Heart left ventricle (tissue), 16 donors: ENCODE measurements at regions not wholly inside any gene's neighbourhood (a gene's known extent, or its start where the extent isn't known, plus 50 kb on each side); places are given as distances from the start of the nearest gene placed in this dataset.

ENCODE experiments used
- ATAC-seq, 4 donors: fragments of 200-7000 bp; cut with Tn5 transposase; one replicate each; pipeline ENCODE4 v1.9.1; 2020 to 2022; ENCODE audit warnings: moderate library complexity in 4 of 4, mild to moderate bottlenecking in 3 of 4, moderate number of reproducible peaks in 1 of 4
- DNase-seq, 5 donors: peaks; one replicate each; pipeline ENCODE4 v3.0.0-alpha.2; 2020
- H3K27ac ChIP-seq, 12 donors: fragments of 200-600 bp; sonication (generic) in 4 of 12; one replicate each; pipeline versions ENCODE4 v1.5.0 to v1.8.0; 2016 to 2022; ENCODE audit warnings: mild to moderate bottlenecking in 2 of 12
- H3K27me3 ChIP-seq, 9 donors: fragments of 200-600 bp; sonication (generic) in 2 of 9; one replicate each; pipeline versions ENCODE4 v1.5.1 to v1.8.0; 2016 to 2022; ENCODE audit warnings: mild to moderate bottlenecking in 3 of 9
- H3K36me3 ChIP-seq, 9 donors: fragments of 200-600 bp; sonication (generic) in 2 of 9; one replicate each; pipeline versions ENCODE4 v1.5.0 to v1.8.0; 2018 to 2022; ENCODE audit warnings: mild to moderate bottlenecking in 2 of 9
- H3K4me1 ChIP-seq, 12 donors: fragments of 200-600 bp; sonication (generic) in 4 of 12; one replicate each; pipeline versions ENCODE4 v1.5.0 to v1.8.0; 2016 to 2022; ENCODE audit warnings: mild to moderate bottlenecking in 3 of 12
- H3K4me3 ChIP-seq, 12 donors: fragments of 200-600 bp; sonication (generic) in 4 of 12; one replicate each; pipeline versions ENCODE4 v1.5.0 to v1.8.0; 2017 to 2022; ENCODE audit warnings: mild to moderate bottlenecking in 9 of 12, moderate library complexity in 4 of 12
- H3K9me3 ChIP-seq, 12 donors: fragments of 200-600 bp; sonication (generic) in 4 of 12; one replicate each; pipeline versions ENCODE4 v1.5.0 to v1.8.0; 2016 to 2022; ENCODE audit warnings: mild to moderate bottlenecking in 1 of 12
- CTCF ChIP-seq, 12 donors: fragments of 200-600 bp; sonication (generic) in 4 of 12; IDR thresholded peaks; one replicate each; pipeline versions ENCODE4 v1.5.0 to v1.8.0; 2018 to 2022; ENCODE audit warnings: antibody characterized with exemption in 12 of 12, mild to moderate bottlenecking in 5 of 12
- POLR2A ChIP-seq, 2 donors: fragments of 450-650 bp; IDR thresholded peaks; one replicate each; pipeline ENCODE4 v1.6.1; 2017; ENCODE audit warnings: antibody characterized with exemption in 2 of 2, mild to moderate bottlenecking in 2 of 2, moderate library complexity in 2 of 2
- WGBS, 4 donors: extraction: QIAGEN DNeasy Blood & Tissue Kit in 2 of 4; methylation state at CpG; one replicate each; pipeline versions ENCODE4 v1.1.5 to v1.1.7; 2013 to 2018; 5-methylcytosine and 5-hydroxymethylcytosine counted together
- intact Hi-C, 10 donors: fragments of 100-400 bp; cut with DNase I; formaldehyde crosslinking; loops; one replicate each; pipeline versions ENCODE4 v1.11.1 to v1.14.2; 2022
- donor health status: ischemic (EF 13 %, LVEDD 7.1; RV severe dilation, severe dysfunction).
- donor health status: healthy with polysubstance abuse.
- donor health status: DM: no; HTN: yes; CAD: no.
- donor health status: DM: no; HTN: no; CAD: no.
- donor health status: ischemic (EF 25% LVEDD 6.9; RV normal size, moderate dysfunction).
- donor health status: ischemic (EF 25% LVEDD 5.7; RV mildly dilated, moderate dysfunction).
- donor health status: healthy.
- donor health status: DM: yes; HTN: yes; CAD: no.
- donor health status: ischemic (EF 35%, LVEDD 5.7; RV mildly dilated, moderate dysfunction).
- donor health status: nonischemic (EF 11% LVEDD 7.7; RV severe dilation, severe dysfunction).
- donor health status: DM: yes; HTN: yes; CAD: no.
- donor health status: PGD.
- donor health status: ischemic (EF 29% LVEDD 5.4; RV normal size, mild dysfunction).
- donor health status: nonischemic (EF 23%, LVEDD 6.1; RV moderate dilation, normal function).

GRCh38 chr4:108405586-108405985 is 214.8 kb upstream of the RPL34 start:
- no peak for ATAC-seq
- Histone ChIP-seq H3K4me1 (no peaks in the 10 kb centered on the region), H3K27ac (no peak overlapping the region), H3K36me3 (no peaks in the 10 kb centered on the region), H3K27me3 (peaks cover 0 to 1% (median 0%) of the 10 kb centered on the region in 9 donors), H3K4me3 (no peak overlapping the region), H3K9me3 (peaks cover 0 to 13% (median 0%) of the 10 kb centered on the region in 12 donors)
- TF ChIP-seq POLR2A (IDR thresholded peaks at IDR 0.05) = no peak
- no peak for TF ChIP-seq CTCF (IDR thresholded peaks at IDR 0.05)
- DNase-seq = no peak
- intact Hi-C loops = no loop called here
- WGBS, 4 donors = 92 to 100% (median 98%) methylated on average over 2 of the region's 2 CpGs

GRCh38 chr4:108400309-108400708 is 220.1 kb upstream of the RPL34 start:
- Histone ChIP-seq H3K9me3 (peaks cover 0 to 3% (median 0%) of the 10 kb centered on the region in 12 donors), H3K27ac (no peak overlapping the region), H3K4me1 (no peaks in the 10 kb centered on the region), H3K36me3 (no peaks in the 10 kb centered on the region), H3K4me3 (no peak overlapping the region), H3K27me3 (no peaks in the 10 kb centered on the region)
- WGBS, 4 donors = 91 to 95% (median 94%) methylated on average over 6 of the region's 6 CpGs
- no peak for TF ChIP-seq CTCF (IDR thresholded peaks at IDR 0.05)
- TF ChIP-seq POLR2A (IDR thresholded peaks at IDR 0.05) = no peak
- DNase-seq (no peak), ATAC-seq (no peak)
- intact Hi-C loops = no loop called here

GRCh38 chr4:108399610-108400265 is 220.6 kb upstream of the RPL34 start:
- no peaks in the 10 kb centered on the region for H3K4me1 ChIP-seq
- no peaks in the 10 kb centered on the region for H3K36me3 ChIP-seq
- H3K9me3 ChIP-seq = no peaks in the 10 kb centered on the region
- H3K27ac ChIP-seq = no peak overlapping the region
- TF ChIP-seq CTCF (IDR thresholded peaks at IDR 0.05) (no peak), POLR2A (IDR thresholded peaks at IDR 0.05) (no peak)
- intact Hi-C loops = no loop called here
- DNase-seq (no peak), ATAC-seq (no peak)
- no peak overlapping the region for H3K4me3 ChIP-seq
- no peaks in the 10 kb centered on the region for H3K27me3 ChIP-seq
- WGBS, 4 donors = 78 to 80% (median 80%) methylated on average over 12 of the region's 12 CpGs

- H3K9me3 ChIP-seq = no peaks in the 10 kb centered on the region
- TF ChIP-seq CTCF (IDR thresholded peaks at IDR 0.05) (no peak), POLR2A (IDR thresholded peaks at IDR 0.05) (no peak)
- H3K27me3 ChIP-seq = no peaks in the 10 kb centered on the region
- DNase-seq (no peak), ATAC-seq (no peak)
- no peaks in the 10 kb centered on the region for H3K36me3 ChIP-seq
- H3K4me3 ChIP-seq = no peak overlapping the region
- no peak overlapping the region for H3K27ac ChIP-seq
- intact Hi-C loops = no loop called here
- H3K4me1 ChIP-seq = no peaks in the 10 kb centered on the region
- WGBS, 4 donors = 70 to 77% (median 73%) methylated on average over 5 to 7 of the region's 7 CpGs
These were observed 221.5 kb upstream of the RPL34 start for GRCh38 chr4:108398836-108399235.
